Left cardiac atrium (tissue), 4 donors: ENCODE measurements at regions not wholly inside any gene's neighbourhood (a gene's known extent, or its start where the extent isn't known, plus 50 kb on each side); places are given as distances from the start of the nearest gene placed in this dataset.
"Not testable (repeated sequence)": the region's sequence is repeated elsewhere in the genome, so short reads cannot be mapped to it uniquely, and the experiment has no call there.

Source experiments
- ATAC-seq, 2 donors: fragments of 200-7000 bp; cut with Tn5 transposase; one replicate each; pipeline ENCODE4 v1.9.1; 2020; ENCODE audit warnings: mild to moderate bottlenecking in 2 of 2, moderate library complexity in 2 of 2
- DNase-seq: peaks from one replicate; pipeline ENCODE4 v3.0.0-alpha.2; 2020
- intact Hi-C, 2 donors: fragments of 100-400 bp; cut with DNase I; formaldehyde crosslinking; loops; one replicate each; pipeline versions ENCODE4 v1.14.1 to v1.15.1; 2022 to 2023
- donor health status: DM: no; HTN: yes; CAD: no.
- donor health status: DM: no; HTN: yes; CAD: no; lungs with severe emphysema.
- donor health status: DM: yes; HTN: yes; CAD: no.
- donor health status: Dilated cardiomyopathy.

- ATAC-seq, result no peak
- DNase-seq, result no peak
- intact Hi-C loops, result no loop called here
Observed at GRCh38 chrX:147468600-147468999, 443.1 kb upstream of the FMR1 start.

GRCh38 chrX:147476008-147476407 is 435.7 kb upstream of the FMR1 start:
- intact Hi-C loops, result no loop called here
- ATAC-seq, result no peak
- no peak for DNase-seq

- DNase-seq (no peak), ATAC-seq (no peak)
- intact Hi-C loops, result no loop called here
Observed at GRCh38 chrX:147478899-147479298, 432.8 kb upstream of the FMR1 start.

GRCh38 chrX:147485207-147485606 is 426.5 kb upstream of the FMR1 start:
- DNase-seq (no peak), ATAC-seq (no peak)
- intact Hi-C loops, result no loop called here

GRCh38 chrX:147494365-147494764 is 417.4 kb upstream of the FMR1 start:
- DNase-seq (no peak), ATAC-seq (no peak)
- intact Hi-C loops, result no loop called here

- ATAC-seq (no peak), DNase-seq (no peak)
- intact Hi-C loops, result no loop called here
Observed at GRCh38 chrX:147498796-147499195, 412.9 kb upstream of the FMR1 start.

- ATAC-seq, result no peak
- intact Hi-C loops, result no loop called here
- no peak for DNase-seq
Observed at GRCh38 chrX:147522981-147523380, 388.7 kb upstream of the FMR1 start.

- intact Hi-C loops, result no loop called here
- DNase-seq (no peak), ATAC-seq (no peak)
Observed at GRCh38 chrX:147533426-147533825, 378.3 kb upstream of the FMR1 start.

GRCh38 chrX:147537172-147537571 is 374.5 kb upstream of the FMR1 start:
- DNase-seq, result no peak
- no peak for ATAC-seq
- intact Hi-C loops, result no loop called here

GRCh38 chrX:147548023-147548422 is 363.7 kb upstream of the FMR1 start:
- ATAC-seq, DNase-seq, intact Hi-C loops: not testable (repeated sequence)

GRCh38 chrX:147550217-147550616 is 361.5 kb upstream of the FMR1 start:
- ATAC-seq (no peak), DNase-seq (no peak)
- intact Hi-C loops, result no loop called here

GRCh38 chrX:147559191-147559590 is 352.5 kb upstream of the FMR1 start:
- intact Hi-C loops, result no loop called here
- ATAC-seq, result no peak
- no peak for DNase-seq

- intact Hi-C loops, result no loop called here
- ATAC-seq, result no peak
- DNase-seq, result no peak
Observed at GRCh38 chrX:147565237-147565636, 346.5 kb upstream of the FMR1 start.

- DNase-seq (no peak), ATAC-seq (no peak)
- intact Hi-C loops, result no loop called here
Observed at GRCh38 chrX:147570483-147570882, 341.2 kb upstream of the FMR1 start.

- DNase-seq, result no peak
- no peak for ATAC-seq
- intact Hi-C loops, result no loop called here
Observed at GRCh38 chrX:147573266-147573665, 338.5 kb upstream of the FMR1 start.

GRCh38 chrX:147602176-147602696 is 309.5 kb upstream of the FMR1 start:
- no peak for ATAC-seq
- intact Hi-C loops, result no loop called here
- no peak for DNase-seq

GRCh38 chrX:147626605-147627004 is 285.1 kb upstream of the FMR1 start:
- intact Hi-C loops, result no loop called here
- DNase-seq, result no peak
- no peak for ATAC-seq

GRCh38 chrX:147635186-147635585 is 276.5 kb upstream of the FMR1 start:
- ATAC-seq (no peak), DNase-seq (no peak)
- intact Hi-C loops, result no loop called here

GRCh38 chrX:147637190-147637589 is 274.5 kb upstream of the FMR1 start:
- intact Hi-C loops, result no loop called here
- ATAC-seq (no peak), DNase-seq (no peak)

- ATAC-seq (no peak), DNase-seq (no peak)
- intact Hi-C loops, result no loop called here
Observed at GRCh38 chrX:147646949-147647723, 264.6 kb upstream of the FMR1 start.

- intact Hi-C loops, result no loop called here
- DNase-seq, result no peak
Observed at GRCh38 chrX:147675819-147676218, 235.9 kb upstream of the FMR1 start.

More at GRCh38 chrX:147675819-147676218, 235.9 kb upstream of the FMR1 start:
- ATAC-seq, result no peak
